Activated B cell treated with CpG ODN at 0.5 μM for 24 hours (primary cell): ENCODE measurements at regions not wholly inside any gene's neighbourhood (a gene's known extent, or its start where the extent isn't known, plus 50 kb on each side); places are given as distances from the start of the nearest gene placed in this dataset.

Source experiments
- ATAC-seq: fragments of 200-7000 bp; cut with Tn5 transposase; one replicate; pipeline ENCODE4 v1.10.0; 2021; ENCODE audit warnings: low read depth, mild to moderate bottlenecking, moderate library complexity
- CTCF ChIA-PET: fragments of 350-600 bp; sonication (Branson Sonifier 250); formaldehyde crosslinking; loops from one replicate; lab custom pipeline; 2021; ENCODE audit warnings: antibody characterized with exemption; lab: Charles Lee
- POLR2A ChIA-PET: fragments of 350-600 bp; sonication (Branson Sonifier 250); formaldehyde crosslinking; loops from one replicate; lab custom pipeline; 2021; ENCODE audit warnings: antibody characterized with exemption; lab: Charles Lee
- DNase-seq: peaks from one replicate; pipeline ENCODE4 v3.0.0; 2022
- H3K27ac Mint-ChIP-seq: one replicate; pipeline ENCODE4 v1.8.0; 2020; ENCODE audit warnings: mixed read lengths
- H3K27me3 Mint-ChIP-seq: one replicate; pipeline ENCODE4 v1.8.0; 2021; ENCODE audit warnings: mixed read lengths
- H3K36me3 Mint-ChIP-seq: one replicate; pipeline ENCODE4 v1.8.0; 2021; ENCODE audit warnings: low read depth, mixed read lengths
- H3K4me1 Mint-ChIP-seq: one replicate; pipeline ENCODE4 v1.8.0; 2021; ENCODE audit warnings: mixed read lengths
- H3K4me3 Mint-ChIP-seq: one replicate; pipeline ENCODE4 v1.8.0; 2020; ENCODE audit warnings: mild to moderate bottlenecking, mixed read lengths
- H3K9me3 Mint-ChIP-seq: one replicate; pipeline ENCODE4 v1.8.0; 2020; ENCODE audit warnings: mixed read lengths
- CTCF ChIP-seq: fragments of 200-600 bp; IDR thresholded peaks from one replicate; pipeline ENCODE4 v1.8.0; 2022; ENCODE audit warnings: antibody characterized with exemption, mild to moderate bottlenecking
- intact Hi-C: fragments of 100-400 bp; cut with micrococcal nuclease; formaldehyde crosslinking; loops from one replicate; pipeline ENCODE4 v1.15.1; 2024

DNA sequence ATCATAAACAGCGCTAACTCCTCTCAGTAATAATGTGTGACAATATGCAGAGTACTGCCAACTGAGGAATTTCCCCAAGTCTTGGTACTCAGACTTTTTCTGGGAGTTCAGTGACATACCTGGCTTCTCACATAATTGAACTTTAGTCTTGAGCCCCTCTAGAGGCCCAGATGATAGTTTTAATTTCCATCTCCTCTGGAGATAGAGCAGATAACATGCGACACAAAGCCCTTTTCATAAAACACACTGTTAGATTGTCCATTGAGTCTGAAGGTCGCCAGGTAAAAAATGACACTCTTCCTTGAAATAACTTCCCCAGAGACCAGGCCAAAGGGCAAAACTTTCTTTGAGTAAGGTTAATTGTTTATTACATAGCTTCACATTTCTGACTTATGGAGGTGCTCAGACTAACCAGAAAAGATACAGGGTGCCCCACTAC, 476.0 kb downstream of the RASEF start:
- DNase-seq, result no peak
- Mint-ChIP-seq H3K9me3 (no peaks in the 10 kb centered on the region), H3K27me3 (no peaks in the 10 kb centered on the region), H3K4me1 (no peaks in the 10 kb centered on the region), H3K27ac (no peak overlapping the region), H3K4me3 (no peak overlapping the region), H3K36me3 (no peaks in the 10 kb centered on the region)
- ChIA-PET POLR2A (no interaction called here), CTCF (interaction anchor here (1.2 kb wide), 1 partner anchor 20 kb away, joined by 3 read pairs; no protein-coding TSS in a partner anchor)
- no peak for ATAC-seq
- no peak for TF ChIP-seq CTCF
- intact Hi-C loops, result no loop called here

GRCh38 chr9:82588301-82589180, 474.4 kb downstream of the RASEF start:
- ATAC-seq (no peak), DNase-seq (no peak)
- no peak for TF ChIP-seq CTCF
- no peaks in the 10 kb centered on the region for H3K36me3 Mint-ChIP-seq
- no peaks in the 10 kb centered on the region for H3K27me3 Mint-ChIP-seq
- H3K27ac Mint-ChIP-seq, result no peak overlapping the region
- no peak overlapping the region for H3K4me3 Mint-ChIP-seq
- POLR2A ChIA-PET, result no interaction called here
- CTCF ChIA-PET, result no interaction called here
- H3K4me1 Mint-ChIP-seq, result no peaks in the 10 kb centered on the region
- intact Hi-C loops, result no loop called here
- no peaks in the 10 kb centered on the region for H3K9me3 Mint-ChIP-seq

- no peak for TF ChIP-seq CTCF
- ChIA-PET POLR2A (no interaction called here), CTCF (no interaction called here)
- Mint-ChIP-seq H3K9me3 (no peaks in the 10 kb centered on the region), H3K27me3 (no peaks in the 10 kb centered on the region), H3K4me1 (no peaks in the 10 kb centered on the region), H3K4me3 (no peak overlapping the region), H3K27ac (no peak overlapping the region), H3K36me3 (no peaks in the 10 kb centered on the region)
- ATAC-seq (no peak), DNase-seq (no peak)
- intact Hi-C loops, result no loop called here
Observed at GRCh38 chr9:82590845-82591244, 472.1 kb downstream of the RASEF start.

- no peaks in the 10 kb centered on the region for H3K9me3 Mint-ChIP-seq
- no peak for TF ChIP-seq CTCF
- H3K36me3 Mint-ChIP-seq, result no peaks in the 10 kb centered on the region
- no peak overlapping the region for H3K4me3 Mint-ChIP-seq
- intact Hi-C loops, result no loop called here
- no peaks in the 10 kb centered on the region for H3K27me3 Mint-ChIP-seq
- no peak for DNase-seq
- no peaks in the 10 kb centered on the region for H3K4me1 Mint-ChIP-seq
- no peak for ATAC-seq
- POLR2A ChIA-PET, result no interaction called here
- H3K27ac Mint-ChIP-seq, result no peak overlapping the region
- CTCF ChIA-PET, result interaction anchor here (1.6 kb wide), 1 partner anchor 15 kb away, joined by 4 read pairs; no protein-coding TSS in a partner anchor
Observed at GRCh38 chr9:82593501-82593900, 469.4 kb downstream of the RASEF start.
